Endothelial cell of umbilical vein (primary cell): ENCODE measurements at regions not wholly inside any gene's neighbourhood (a gene's known extent, or its start where the extent isn't known, plus 50 kb on each side); places are given as distances from the start of the nearest gene placed in this dataset.
A peak's percentile ranks its signal among the peaks of the same experiment; 100 is the strongest.

Experiments used
- BruUV-seq: library from RNA; stranded (reverse); fragments of 400-500 nt; replicated peaks from 2 replicates; lab custom pipeline; 2021; lab: Mats Ljungman, UMichigan
- CTCF ChIA-PET: fragments of 300-600, 350-600 bp; sonication (Branson Sonifier 250); formaldehyde crosslinking; loops from one replicate; lab custom pipeline; 2021; ENCODE audit warnings: antibody characterized with exemption, inconsistent platforms; lab: Charles Lee
- POLR2A ChIA-PET: fragments of 300-600, 350-600 bp; sonication (Branson Sonifier 250); formaldehyde crosslinking; loops from one replicate; lab custom pipeline; 2021; ENCODE audit warnings: antibody characterized with exemption, inconsistent platforms; lab: Charles Lee
- DNase-seq: peaks from one replicate; pipeline ENCODE4 v3.0.0-alpha.2; 2011; ENCODE audit warnings: low read depth, low spot score
- FAIRE-seq: peaks from 2 replicates; lab custom pipeline; 2011; peaks lifted over from hg19 to GRCh38; lab: Jason Lieb, UNC
- H2AFZ ChIP-seq: 2 replicates; pipeline ENCODE4 v1.6.0; 2012; ENCODE audit warnings: low read depth, low read length, control low read depth, inconsistent platforms
- H3K27ac ChIP-seq: 2 replicates; pipeline ENCODE4 v1.5.1; 2011; ENCODE audit warnings: low read depth, mild to moderate bottlenecking, control low read depth, low read length, moderate library complexity; ENCODE audit not compliant: insufficient read depth
- H3K27me3 ChIP-seq, 2 experiments: 2 replicates each; pipeline versions ENCODE4 v1.6.0 to v1.6.1; 2011; ENCODE audit warnings: low read length in 2 of 2, mixed read lengths in 1 of 2; ENCODE audit not compliant: control insufficient read depth in 2 of 2, insufficient read depth in 2 of 2
- H3K36me3 ChIP-seq, 2 experiments: 2 replicates in 1 of 2; 3 replicates in 1 of 2; pipeline ENCODE4 v1.5.1; 2011; ENCODE audit warnings: low read length in 2 of 2, mild to moderate bottlenecking in 1 of 2, moderate library complexity in 1 of 2; ENCODE audit not compliant: control insufficient read depth in 2 of 2, insufficient read depth in 2 of 2; ENCODE audit errors: extremely low read depth in 1 of 2
- H3K4me1 ChIP-seq: 3 replicates; pipeline ENCODE4 v1.5.1; 2011; ENCODE audit warnings: mild to moderate bottlenecking, low read length; ENCODE audit not compliant: control insufficient read depth, insufficient read depth; ENCODE audit errors: extremely low read depth
- H3K4me2 ChIP-seq: 2 replicates; pipeline ENCODE4 v1.6.1; 2011; ENCODE audit warnings: low read length, control low read depth, mixed read lengths; ENCODE audit not compliant: insufficient read depth
- H3K4me3 ChIP-seq, 3 experiments: fragments of 200-600 bp in 1 of 3; sonication (generic), shearing (Covaris generic) in 1 of 3; replicated peaks in 1 of 3; 2 replicates each; pipeline ENCODE4 v1.5.1; 2011 to 2016; ENCODE audit warnings: control low read depth in 3 of 3, low read length in 3 of 3, mild to moderate bottlenecking in 2 of 3, inconsistent platforms in 1 of 3, low read depth in 1 of 3, moderate library complexity in 1 of 3; ENCODE audit not compliant: insufficient read depth in 1 of 3
- H3K79me2 ChIP-seq: 2 replicates; pipeline ENCODE4 v1.6.0; 2012; ENCODE audit warnings: low read length, inconsistent platforms; ENCODE audit not compliant: control insufficient read depth, insufficient read depth
- H3K9ac ChIP-seq: replicated peaks from 2 replicates; pipeline ENCODE3; 2011; ENCODE audit warnings: low read length, control low read depth; ENCODE audit not compliant: insufficient read depth; ENCODE audit errors: extremely low read depth
- H3K9me1 ChIP-seq: replicated peaks from 3 replicates; pipeline ENCODE4 v1.6.0; 2011; ENCODE audit warnings: mild to moderate bottlenecking, low read length; ENCODE audit not compliant: control insufficient read depth, insufficient read depth; ENCODE audit errors: extremely low read depth
- H3K9me3 ChIP-seq: replicated peaks from 2 replicates; pipeline ENCODE4 v1.5.1; 2012; ENCODE audit warnings: low read length, inconsistent platforms; ENCODE audit not compliant: control insufficient read depth, insufficient read depth
- H4K20me1 ChIP-seq: replicated peaks from 2 replicates; pipeline ENCODE3; 2011; ENCODE audit warnings: mild to moderate bottlenecking, low read length; ENCODE audit not compliant: control insufficient read depth, insufficient read depth; ENCODE audit errors: extremely low read depth
- CTCF ChIP-seq, 2 donors: IDR thresholded peaks; 1 replicate in 1 of 2; 2 replicates in 1 of 2; pipeline ENCODE4 v1.5.1; 2011; ENCODE audit warnings: low read length in 2 of 2, mild to moderate bottlenecking in 2 of 2, moderate library complexity in 2 of 2, control low read depth in 1 of 2, inconsistent platforms in 1 of 2, low read depth in 1 of 2; ENCODE audit not compliant: insufficient read depth in 1 of 2; ENCODE audit errors: extremely low read depth in 1 of 2
- EZH2 ChIP-seq: IDR thresholded peaks from 2 replicates; pipeline ENCODE4 v1.6.1; 2012; ENCODE audit warnings: borderline replicate concordance, low read depth, mild to moderate bottlenecking, moderate library complexity, low read length, inconsistent platforms; ENCODE audit not compliant: severe bottlenecking
- FOS ChIP-seq: IDR thresholded peaks from 2 replicates; pipeline ENCODE4 v1.6.1; 2011; ENCODE audit warnings: mild to moderate bottlenecking, low read length, moderate library complexity, borderline replicate concordance; ENCODE audit not compliant: insufficient read depth
- GATA2 ChIP-seq: IDR thresholded peaks from 2 replicates; pipeline ENCODE4 v1.7.0; 2011; ENCODE audit warnings: low read depth, mild to moderate bottlenecking, moderate library complexity, mixed read lengths, low read length; ENCODE audit not compliant: insufficient read length, insufficient read depth
- JUN ChIP-seq: IDR thresholded peaks from 2 replicates; pipeline ENCODE4 v1.6.1; 2011; ENCODE audit warnings: borderline replicate concordance, low read depth; ENCODE audit not compliant: insufficient read length, insufficient read depth
- MYC ChIP-seq: IDR thresholded peaks from one replicate; pipeline ENCODE4 v1.6.1; 2011; ENCODE audit warnings: mild to moderate bottlenecking, low read depth, low read length
- POLR2A ChIP-seq: IDR thresholded peaks from 2 replicates; pipeline ENCODE4 v1.6.1; 2012; ENCODE audit warnings: low read depth, mild to moderate bottlenecking, control low read depth, low read length
- POLR2AphosphoS5 ChIP-seq: IDR thresholded peaks from 2 replicates; pipeline ENCODE4 v1.6.1; 2012; ENCODE audit warnings: low read depth, mild to moderate bottlenecking, control low read depth, low read length, moderate library complexity; ENCODE audit not compliant: insufficient read depth
- dilution Hi-C: fragments of 300-500 bp; cut with MboI; formaldehyde crosslinking; loops from one replicate; pipeline ENCODE4 v1.15.0; 2019; ENCODE audit warnings: low sequenced_read_pairs; ENCODE audit not compliant: extremely low pct_ligation_motif_present
- intact Hi-C: fragments of 100-400 bp; cut with micrococcal nuclease; formaldehyde crosslinking; loops from one replicate; pipeline ENCODE4 v1.10.0; 2022

- POLR2A ChIA-PET = no interaction called here
- no peak for FAIRE-seq
These were observed 59.3 kb upstream of the NUP160 start for GRCh38 chr11:47907499-47907898.

GRCh38 chr11:47906066-47906465 is 57.9 kb upstream of the NUP160 start:
- Histone ChIP-seq H2AFZ (peak overlapping the region; percentile 5), H3K9me3 (no peaks in the 10 kb centered on the region), H3K4me1 (peaks cover 15% of the 10 kb centered on the region), H3K27me3 (no peaks in the 10 kb centered on the region), H3K79me2 (no peaks in the 10 kb centered on the region), H3K4me2 (peak overlapping the region; percentile 68), H3K36me3 (no peaks in the 10 kb centered on the region), H3K9me1 (no peaks in the 10 kb centered on the region), H4K20me1 (no peaks in the 10 kb centered on the region), H3K27ac (peak overlapping the region; percentile 95), H3K4me3 (no peak overlapping the region), H3K9ac (peak overlapping the region; percentile 61)
- no peak for TF ChIP-seq POLR2A
- no peak for TF ChIP-seq EZH2
- no peak for TF ChIP-seq MYC
- TF ChIP-seq GATA2 = no peak
- TF ChIP-seq JUN = no peak
- no peak for TF ChIP-seq POLR2AphosphoS5
- no peak for TF ChIP-seq CTCF (IDR thresholded peaks at IDR 0.05; ENCODE audit: extremely low read depth in 1 of 2, insufficient read depth in 1 of 2, low read depth in 1 of 2, low read length in 2 of 2)
- no peak for TF ChIP-seq FOS
- DNase-seq = no peak
- ChIA-PET CTCF (interaction anchor here (0.6 to 2.3 kb wide), 6 partner anchors 11 to 203 kb away, joined by 3 to 8 read pairs (median 3); no protein-coding TSS in a partner anchor), POLR2A (interaction anchor here (1.8 kb wide), 1 partner anchor 16 kb away, joined by 8 read pairs; no protein-coding TSS in a partner anchor)
- BruUV-seq = TSS peak; percentile 98
- no peak for FAIRE-seq
- dilution Hi-C loops (no loop called here), intact Hi-C loops (no loop called here)

More at GRCh38 chr11:47907499-47907898, 59.3 kb upstream of the NUP160 start:
- H3K79me2 ChIP-seq = no peaks in the 10 kb centered on the region
- no peak for TF ChIP-seq JUN
- intact Hi-C loops = no loop called here
- H3K27ac ChIP-seq = no peak overlapping the region
- dilution Hi-C loops = no loop called here
- no peaks in the 10 kb centered on the region for H3K9me1 ChIP-seq
- no peak overlapping the region for H2AFZ ChIP-seq
- CTCF ChIA-PET = no interaction called here
- BruUV-seq = no TSS peak
- no peaks in the 10 kb centered on the region for H4K20me1 ChIP-seq
- H3K4me3 ChIP-seq = no peak overlapping the region
- H3K4me2 ChIP-seq = no peak overlapping the region
- no peaks in the 10 kb centered on the region for H3K36me3 ChIP-seq
- H3K9me3 ChIP-seq = no peaks in the 10 kb centered on the region
- no peak overlapping the region for H3K9ac ChIP-seq
- H3K4me1 ChIP-seq = peaks cover 15% of the 10 kb centered on the region
- no peaks in the 10 kb centered on the region for H3K27me3 ChIP-seq
- DNase-seq = no peak
